Activated CD8-positive, alpha-beta T cell treated with anti-CD3 and anti-CD28 coated beads for 36 hours (primary cell): ENCODE measurements at regions not wholly inside any gene's neighbourhood (a gene's known extent, or its start where the extent isn't known, plus 50 kb on each side); places are given as distances from the start of the nearest gene placed in this dataset.

Source experiments
- ATAC-seq: fragments of 200-7000 bp; cut with Tn5 transposase; one replicate; pipeline ENCODE4 v1.10.0; 2021; ENCODE audit warnings: mild to moderate bottlenecking, moderate library complexity
- CTCF ChIA-PET: fragments of 350-600 bp; sonication (Branson Sonifier 250); formaldehyde crosslinking; loops from one replicate; lab custom pipeline; 2021; ENCODE audit warnings: antibody characterized with exemption; lab: Charles Lee
- POLR2A ChIA-PET: fragments of 350-600 bp; sonication (Branson Sonifier 250); formaldehyde crosslinking; loops from one replicate; lab custom pipeline; 2021; ENCODE audit warnings: antibody characterized with exemption; lab: Charles Lee
- DNase-seq: peaks from one replicate; pipeline ENCODE4 v3.0.0-alpha.2; 2020
- H3K27ac Mint-ChIP-seq: one replicate; pipeline ENCODE4 v1.8.0; 2021; ENCODE audit warnings: mild to moderate bottlenecking, mixed read lengths
- H3K27me3 Mint-ChIP-seq: one replicate; pipeline ENCODE4 v1.8.0; 2021; ENCODE audit warnings: mixed read lengths
- H3K36me3 Mint-ChIP-seq: one replicate; pipeline ENCODE4 v1.8.0; 2021; ENCODE audit warnings: low read depth, mixed read lengths
- H3K4me1 Mint-ChIP-seq: one replicate; pipeline ENCODE4 v1.8.0; 2021; ENCODE audit warnings: low read depth, mixed read lengths
- H3K4me3 Mint-ChIP-seq: one replicate; pipeline ENCODE4 v1.8.0; 2021; ENCODE audit warnings: mild to moderate bottlenecking, moderate library complexity, mixed read lengths
- H3K9me3 Mint-ChIP-seq: one replicate; pipeline ENCODE4 v1.8.0; 2021; ENCODE audit warnings: mixed read lengths
- intact Hi-C: fragments of 100-400 bp; cut with micrococcal nuclease; formaldehyde crosslinking; loops from one replicate; pipeline ENCODE4 v1.10.0; 2022
- TF ChIP-seq, protein P1 (sequence below): fragments of 200-600 bp; IDR thresholded peaks from one replicate; pipeline ENCODE4 v1.8.0; 2022; ENCODE audit warnings: antibody characterized with exemption, mild to moderate bottlenecking

- DNase-seq, result no peak
- no peaks in the 10 kb centered on the region for H3K4me1 Mint-ChIP-seq
- TF ChIP-seq, protein P1, sequence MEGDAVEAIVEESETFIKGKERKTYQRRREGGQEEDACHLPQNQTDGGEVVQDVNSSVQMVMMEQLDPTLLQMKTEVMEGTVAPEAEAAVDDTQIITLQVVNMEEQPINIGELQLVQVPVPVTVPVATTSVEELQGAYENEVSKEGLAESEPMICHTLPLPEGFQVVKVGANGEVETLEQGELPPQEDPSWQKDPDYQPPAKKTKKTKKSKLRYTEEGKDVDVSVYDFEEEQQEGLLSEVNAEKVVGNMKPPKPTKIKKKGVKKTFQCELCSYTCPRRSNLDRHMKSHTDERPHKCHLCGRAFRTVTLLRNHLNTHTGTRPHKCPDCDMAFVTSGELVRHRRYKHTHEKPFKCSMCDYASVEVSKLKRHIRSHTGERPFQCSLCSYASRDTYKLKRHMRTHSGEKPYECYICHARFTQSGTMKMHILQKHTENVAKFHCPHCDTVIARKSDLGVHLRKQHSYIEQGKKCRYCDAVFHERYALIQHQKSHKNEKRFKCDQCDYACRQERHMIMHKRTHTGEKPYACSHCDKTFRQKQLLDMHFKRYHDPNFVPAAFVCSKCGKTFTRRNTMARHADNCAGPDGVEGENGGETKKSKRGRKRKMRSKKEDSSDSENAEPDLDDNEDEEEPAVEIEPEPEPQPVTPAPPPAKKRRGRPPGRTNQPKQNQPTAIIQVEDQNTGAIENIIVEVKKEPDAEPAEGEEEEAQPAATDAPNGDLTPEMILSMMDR, result no peak
- ATAC-seq, result no peak
- peaks cover 5% of the 10 kb centered on the region for H3K27me3 Mint-ChIP-seq
- no peak overlapping the region for H3K4me3 Mint-ChIP-seq
- intact Hi-C loops, result no loop called here
- no peaks in the 10 kb centered on the region for H3K9me3 Mint-ChIP-seq
- CTCF ChIA-PET, result no interaction called here
- POLR2A ChIA-PET, result no interaction called here
- no peak overlapping the region for H3K27ac Mint-ChIP-seq
- no peaks in the 10 kb centered on the region for H3K36me3 Mint-ChIP-seq
Observed at GRCh38 chr4:186002853-186003252, 66.1 kb upstream of the TLR3 start.

DNA sequence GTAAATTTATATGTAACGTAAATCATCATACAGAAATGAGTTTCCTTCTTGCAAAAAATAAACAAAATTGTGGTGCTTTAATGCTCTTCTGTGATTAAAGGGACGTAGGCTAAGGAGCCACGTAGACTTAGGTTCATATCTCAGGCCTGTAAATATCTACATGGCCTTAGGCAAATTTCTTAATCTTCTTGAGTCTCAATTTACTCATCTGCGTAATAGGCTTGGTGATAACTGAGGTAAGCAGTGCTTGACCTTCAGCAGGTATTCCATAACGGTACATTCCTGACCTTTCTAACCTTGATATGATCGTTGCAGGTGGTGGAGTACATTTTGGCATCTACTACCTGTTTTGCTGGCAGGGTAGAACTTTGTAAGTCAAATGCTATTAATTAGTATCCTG is 65.2 kb upstream of the TLR3 start:
- intact Hi-C loops, result no loop called here
- TF ChIP-seq, protein P1, result no peak
- ATAC-seq, result no peak

GRCh38 chr4:186008057-186008456 is 60.9 kb upstream of the TLR3 start:
- CTCF ChIA-PET, result no interaction called here
- no peaks in the 10 kb centered on the region for H3K9me3 Mint-ChIP-seq
- no peak for ATAC-seq

More for the DNA sequence above, 65.2 kb upstream of the TLR3 start:
- no peak for DNase-seq
- POLR2A ChIA-PET, result no interaction called here
- Mint-ChIP-seq H3K27ac (no peak overlapping the region), H3K36me3 (no peaks in the 10 kb centered on the region), H3K4me3 (no peak overlapping the region), H3K9me3 (no peaks in the 10 kb centered on the region), H3K4me1 (no peaks in the 10 kb centered on the region), H3K27me3 (peaks cover 5% of the 10 kb centered on the region)
- CTCF ChIA-PET, result no interaction called here

DNA sequence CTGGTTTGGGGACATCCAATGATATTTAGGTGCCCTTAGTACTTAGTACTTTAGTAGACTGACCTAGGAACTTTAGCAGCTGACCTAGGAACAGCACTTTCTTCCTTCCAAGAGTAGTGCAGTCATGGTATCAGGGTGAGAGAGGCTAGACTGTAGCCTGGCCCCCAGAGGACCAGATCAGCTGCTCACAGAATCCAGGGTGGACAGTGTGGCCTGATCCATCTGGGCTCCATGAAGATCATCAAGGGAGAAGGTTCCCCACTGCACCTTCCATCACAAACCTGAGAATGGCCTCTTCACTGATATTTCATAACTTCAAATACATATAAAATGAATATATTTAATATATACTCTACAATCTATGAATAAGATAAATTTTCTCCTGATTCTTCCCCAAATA is 59.0 kb upstream of the TLR3 start:
- DNase-seq (no peak), ATAC-seq (no peak)
- H3K4me3 Mint-ChIP-seq, result no peak overlapping the region
- H3K27ac Mint-ChIP-seq, result no peak overlapping the region
- CTCF ChIA-PET, result no interaction called here
- no peaks in the 10 kb centered on the region for H3K9me3 Mint-ChIP-seq
- H3K36me3 Mint-ChIP-seq, result no peaks in the 10 kb centered on the region
- POLR2A ChIA-PET, result no interaction called here
- TF ChIP-seq, protein P1, result no peak
- no peaks in the 10 kb centered on the region for H3K4me1 Mint-ChIP-seq
- intact Hi-C loops, result no loop called here
- H3K27me3 Mint-ChIP-seq, result peaks cover 3% of the 10 kb centered on the region

More at GRCh38 chr4:186008057-186008456, 60.9 kb upstream of the TLR3 start:
- DNase-seq, result no peak
- Mint-ChIP-seq H3K27ac (no peak overlapping the region), H3K4me1 (no peaks in the 10 kb centered on the region), H3K27me3 (peaks cover 3% of the 10 kb centered on the region), H3K4me3 (no peak overlapping the region), H3K36me3 (no peaks in the 10 kb centered on the region)
- TF ChIP-seq, protein P1, result no peak
- intact Hi-C loops, result no loop called here
- POLR2A ChIA-PET, result no interaction called here

GRCh38 chr4:186010821-186011220 is 58.1 kb upstream of the TLR3 start:
- Mint-ChIP-seq H3K27ac (no peak overlapping the region), H3K4me3 (no peak overlapping the region), H3K4me1 (no peaks in the 10 kb centered on the region), H3K36me3 (no peaks in the 10 kb centered on the region), H3K9me3 (no peaks in the 10 kb centered on the region), H3K27me3 (peaks cover 7% of the 10 kb centered on the region)
- TF ChIP-seq, protein P1, result no peak
- ATAC-seq (no peak), DNase-seq (no peak)
- CTCF ChIA-PET, result interaction anchor here (1.5 kb wide), 1 partner anchor 26 kb away, joined by 3 read pairs; no protein-coding TSS in a partner anchor
- intact Hi-C loops, result no loop called here
- POLR2A ChIA-PET, result no interaction called here
